Memory B cell (primary cell): ENCODE measurements at regions not wholly inside any gene's neighbourhood (a gene's known extent, or its start where the extent isn't known, plus 50 kb on each side); places are given as distances from the start of the nearest gene placed in this dataset.
"Not testable (repeated sequence)": the region's sequence is repeated elsewhere in the genome, so short reads cannot be mapped to it uniquely, and the experiment has no call there.

Experiments used
- ATAC-seq: fragments of 150-1000 bp; cut with Tn5 transposase; 2 replicates; pipeline ENCODE4 v1.10.0; 2021; ENCODE audit warnings: low read depth, mild to moderate bottlenecking, moderate library complexity
- DNase-seq, 2 donors: peaks; one replicate each; pipeline ENCODE4 v3.0.0; 2022; ENCODE audit warnings: low spot score in 2 of 2
- H3K27ac Mint-ChIP-seq: one replicate; pipeline ENCODE4 v1.8.0; 2022; ENCODE audit warnings: mild to moderate bottlenecking, moderate library complexity, mixed read lengths
- H3K27me3 Mint-ChIP-seq: one replicate; pipeline ENCODE4 v1.8.0; 2022; ENCODE audit warnings: mixed read lengths
- H3K36me3 Mint-ChIP-seq: one replicate; pipeline ENCODE4 v1.8.0; 2022; ENCODE audit warnings: mild to moderate bottlenecking, mixed read lengths
- H3K4me1 Mint-ChIP-seq: one replicate; pipeline ENCODE4 v1.8.0; 2022; ENCODE audit warnings: mixed read lengths
- H3K4me3 Mint-ChIP-seq: one replicate; pipeline ENCODE4 v1.8.0; 2022; ENCODE audit warnings: mild to moderate bottlenecking, moderate library complexity, mixed read lengths
- H3K9me3 Mint-ChIP-seq: one replicate; pipeline ENCODE4 v1.8.0; 2022; ENCODE audit warnings: mixed read lengths

GRCh38 chr1:222392556-222392955 lies 155.3 kb downstream of the HHIPL2 start:
- DNase-seq (no peak), ATAC-seq (no peak)
- Mint-ChIP-seq H3K9me3 (no peaks in the 10 kb centered on the region), H3K36me3 (no peaks in the 10 kb centered on the region), H3K4me1 (no peaks in the 10 kb centered on the region), H3K27me3 (peaks cover 9% of the 10 kb centered on the region), H3K27ac (no peak overlapping the region), H3K4me3 (no peak overlapping the region)

GRCh38 chr1:222390181-222390580 lies 157.7 kb downstream of the HHIPL2 start:
- no peak overlapping the region for H3K27ac Mint-ChIP-seq
- H3K9me3 Mint-ChIP-seq: no peaks in the 10 kb centered on the region
- H3K36me3 Mint-ChIP-seq: no peaks in the 10 kb centered on the region
- no peaks in the 10 kb centered on the region for H3K4me1 Mint-ChIP-seq
- H3K27me3 Mint-ChIP-seq: peaks cover 10% of the 10 kb centered on the region
- DNase-seq: no peak
- ATAC-seq: no peak
- H3K4me3 Mint-ChIP-seq: no peak overlapping the region

GRCh38 chr1:222387007-222387814 lies 160.7 kb downstream of the HHIPL2 start:
- no peaks in the 10 kb centered on the region for H3K9me3 Mint-ChIP-seq
- DNase-seq (no peak), ATAC-seq (no peak)
- no peak overlapping the region for H3K4me3 Mint-ChIP-seq
- no peaks in the 10 kb centered on the region for H3K4me1 Mint-ChIP-seq
- no peak overlapping the region for H3K27ac Mint-ChIP-seq
- H3K27me3 Mint-ChIP-seq: peaks cover 6% of the 10 kb centered on the region
- H3K36me3 Mint-ChIP-seq: no peaks in the 10 kb centered on the region

- no peaks in the 10 kb centered on the region for H3K4me1 Mint-ChIP-seq
- DNase-seq (no peak), ATAC-seq (no peak)
- H3K27me3 Mint-ChIP-seq: peaks cover 3% of the 10 kb centered on the region
- no peak overlapping the region for H3K4me3 Mint-ChIP-seq
- H3K27ac Mint-ChIP-seq: no peak overlapping the region
- H3K36me3 Mint-ChIP-seq: no peaks in the 10 kb centered on the region
- no peaks in the 10 kb centered on the region for H3K9me3 Mint-ChIP-seq
These were observed 161.9 kb downstream of the HHIPL2 start for GRCh38 chr1:222385955-222386354.

DNA sequence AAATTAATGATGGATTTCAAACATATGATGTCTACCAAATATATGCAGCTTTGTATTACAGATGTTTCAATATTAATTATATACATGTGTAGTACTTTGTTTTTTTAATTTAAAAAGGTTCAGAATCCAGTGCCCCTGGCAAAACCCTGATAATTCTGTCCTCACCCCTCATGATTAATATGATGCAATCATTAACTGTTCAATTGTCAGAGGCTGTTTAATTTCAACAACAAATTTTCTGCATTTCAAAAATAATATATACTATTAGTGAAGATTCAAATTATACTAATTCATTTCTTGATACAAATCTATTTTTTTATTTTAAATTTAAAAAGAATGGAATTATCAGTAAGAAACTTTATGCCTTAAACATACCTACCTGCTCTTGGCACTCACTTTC lies 162.6 kb downstream of the HHIPL2 start:
- H3K4me1 Mint-ChIP-seq: no peaks in the 10 kb centered on the region
- H3K4me3 Mint-ChIP-seq: no peak overlapping the region
- no peak for ATAC-seq
- no peak overlapping the region for H3K27ac Mint-ChIP-seq
- no peak for DNase-seq
- H3K36me3 Mint-ChIP-seq: no peaks in the 10 kb centered on the region
- peaks cover 2% of the 10 kb centered on the region for H3K27me3 Mint-ChIP-seq
- peaks cover 2% of the 10 kb centered on the region for H3K9me3 Mint-ChIP-seq

- Mint-ChIP-seq H3K4me3 (no peak overlapping the region), H3K9me3 (peaks cover 5% of the 10 kb centered on the region), H3K4me1 (no peaks in the 10 kb centered on the region), H3K36me3 (no peaks in the 10 kb centered on the region), H3K27me3 (peaks cover 5% of the 10 kb centered on the region), H3K27ac (no peak overlapping the region)
- ATAC-seq: no peak
- no peak for DNase-seq
These were observed 163.4 kb downstream of the HHIPL2 start for GRCh38 chr1:222384531-222384930.

DNA sequence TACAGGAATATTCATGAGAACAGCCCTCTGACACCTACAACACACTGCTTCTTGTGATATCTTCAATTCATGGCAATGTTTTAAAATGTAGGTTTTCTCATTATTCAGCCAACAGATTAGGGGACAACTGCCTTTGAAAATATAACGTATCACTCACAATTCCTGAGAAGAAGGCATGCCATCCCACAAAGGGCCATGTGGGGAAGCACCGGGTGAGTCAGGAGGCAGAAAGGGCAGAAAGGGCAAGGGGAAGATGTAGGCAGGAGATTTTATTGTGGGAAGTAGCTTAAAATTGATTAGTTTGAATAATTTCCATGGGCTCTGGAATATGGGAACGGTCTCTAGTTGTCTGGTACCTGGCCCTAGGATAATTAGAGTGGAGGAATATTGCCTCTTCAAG lies 165.7 kb downstream of the HHIPL2 start:
- Mint-ChIP-seq H3K27ac (no peak overlapping the region), H3K27me3 (peaks cover 8% of the 10 kb centered on the region), H3K4me1 (no peaks in the 10 kb centered on the region), H3K36me3 (no peaks in the 10 kb centered on the region), H3K4me3 (no peak overlapping the region), H3K9me3 (peaks cover 5% of the 10 kb centered on the region)
- ATAC-seq: no peak
- DNase-seq: no peak

GRCh38 chr1:222377428-222378088 lies 170.3 kb downstream of the HHIPL2 start:
- peaks cover 10% of the 10 kb centered on the region for H3K27me3 Mint-ChIP-seq
- H3K4me1 Mint-ChIP-seq: peaks cover 5% of the 10 kb centered on the region
- H3K36me3 Mint-ChIP-seq: no peaks in the 10 kb centered on the region
- peaks cover 5% of the 10 kb centered on the region for H3K9me3 Mint-ChIP-seq
- ATAC-seq (no peak), DNase-seq (no peak)
- no peak overlapping the region for H3K4me3 Mint-ChIP-seq
- no peak overlapping the region for H3K27ac Mint-ChIP-seq

DNA sequence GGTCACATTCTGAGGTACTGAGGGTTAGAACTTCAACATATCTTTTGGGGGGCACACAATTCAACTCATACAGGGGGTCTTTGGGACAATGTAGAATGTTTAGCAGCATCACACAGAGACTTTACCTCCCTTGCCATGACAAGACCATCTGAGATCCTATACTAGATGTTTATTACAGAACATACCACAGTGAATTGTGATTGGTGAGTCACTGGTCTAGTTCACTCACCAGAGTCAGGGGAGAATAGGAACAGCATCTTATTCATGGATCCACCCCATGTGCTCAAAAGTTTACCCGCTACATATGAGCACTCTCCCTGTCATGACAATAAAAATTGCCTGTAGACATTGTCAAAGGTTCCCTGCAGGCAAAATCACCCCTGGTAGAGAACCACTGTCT lies 171.1 kb downstream of the HHIPL2 start:
- not testable (repeated sequence) for H3K27ac Mint-ChIP-seq, H3K9me3 Mint-ChIP-seq, DNase-seq, H3K4me3 Mint-ChIP-seq, ATAC-seq, H3K36me3 Mint-ChIP-seq, H3K4me1 Mint-ChIP-seq
- peaks cover 10% of the 10 kb centered on the region for H3K27me3 Mint-ChIP-seq

DNA sequence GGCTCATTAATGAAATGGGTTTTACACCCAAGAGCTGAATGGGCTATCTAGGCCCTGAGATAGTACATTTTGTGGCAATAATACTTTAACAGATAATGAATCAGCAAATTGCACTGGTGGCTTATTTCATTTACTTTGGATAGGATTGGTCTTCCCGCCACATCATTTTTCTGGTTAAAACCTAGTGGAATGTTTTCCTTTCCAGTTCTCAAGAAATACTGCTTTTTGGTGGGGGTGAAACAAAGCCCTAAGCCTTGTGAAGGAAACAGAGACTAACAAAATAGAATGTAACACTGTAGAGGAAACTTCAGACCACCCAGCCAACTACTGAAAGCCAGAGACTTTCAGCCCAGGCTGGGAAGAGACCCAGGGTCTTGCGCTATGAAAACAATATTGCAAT lies 172.2 kb downstream of the HHIPL2 start:
- H3K4me3 Mint-ChIP-seq: no peak overlapping the region
- ATAC-seq (no peak), DNase-seq (no peak)
- H3K9me3 Mint-ChIP-seq: peaks cover 5% of the 10 kb centered on the region
- peaks cover 5% of the 10 kb centered on the region for H3K4me1 Mint-ChIP-seq
- peaks cover 12% of the 10 kb centered on the region for H3K27me3 Mint-ChIP-seq
- H3K27ac Mint-ChIP-seq: no peak overlapping the region
- no peaks in the 10 kb centered on the region for H3K36me3 Mint-ChIP-seq

- no peak overlapping the region for H3K27ac Mint-ChIP-seq
- H3K9me3 Mint-ChIP-seq: no peaks in the 10 kb centered on the region
- H3K4me3 Mint-ChIP-seq: no peak overlapping the region
These were observed 173.9 kb downstream of the HHIPL2 start for GRCh38 chr1:222373831-222374602.

GRCh38 chr1:222373216-222373615 lies 174.7 kb downstream of the HHIPL2 start:
- no peak overlapping the region for H3K27ac Mint-ChIP-seq
- peaks cover 5% of the 10 kb centered on the region for H3K4me1 Mint-ChIP-seq
- H3K27me3 Mint-ChIP-seq: peaks cover 11% of the 10 kb centered on the region
- H3K4me3 Mint-ChIP-seq: no peak overlapping the region
- DNase-seq (no peak), ATAC-seq (no peak)
- H3K9me3 Mint-ChIP-seq: no peaks in the 10 kb centered on the region
- no peaks in the 10 kb centered on the region for H3K36me3 Mint-ChIP-seq

More at GRCh38 chr1:222373831-222374602, 173.9 kb downstream of the HHIPL2 start:
- ATAC-seq (no peak), DNase-seq (no peak)
- Mint-ChIP-seq H3K36me3 (no peaks in the 10 kb centered on the region), H3K27me3 (peaks cover 11% of the 10 kb centered on the region), H3K4me1 (peaks cover 5% of the 10 kb centered on the region)

DNA sequence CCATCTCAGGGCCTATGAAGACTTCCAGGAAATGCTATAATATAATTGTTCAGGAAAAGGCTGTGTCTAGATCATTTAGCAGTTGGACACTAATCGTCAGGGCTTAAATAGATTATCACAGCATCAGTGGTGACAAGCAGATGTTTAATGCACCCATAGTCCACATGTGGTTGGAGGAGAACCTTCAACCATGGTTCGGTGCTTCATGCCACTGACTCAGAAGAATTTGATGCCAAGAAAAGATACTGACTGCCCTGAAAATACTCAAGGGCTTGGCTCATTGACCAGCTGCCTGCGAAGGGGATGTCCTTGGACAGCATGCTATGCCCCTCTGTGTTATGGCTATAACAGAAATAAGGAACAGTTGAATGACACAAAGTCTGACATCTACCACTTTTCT lies 175.7 kb downstream of the HHIPL2 start:
- DNase-seq (no peak), ATAC-seq (no peak)
- Mint-ChIP-seq H3K36me3 (no peaks in the 10 kb centered on the region), H3K4me3 (no peak overlapping the region), H3K27ac (no peak overlapping the region), H3K4me1 (peaks cover 5% of the 10 kb centered on the region), H3K27me3 (peaks cover 8% of the 10 kb centered on the region), H3K9me3 (no peaks in the 10 kb centered on the region)
